Fibroblast of skin of scalp (primary cell): ENCODE measurements at regions not wholly inside any gene's neighbourhood (a gene's known extent, or its start where the extent isn't known, plus 50 kb on each side); places are given as distances from the start of the nearest gene placed in this dataset.

ENCODE experiments used
- DNase-seq: peaks from one replicate; pipeline ENCODE4 v3.0.0-alpha.2; 2013

DNA sequence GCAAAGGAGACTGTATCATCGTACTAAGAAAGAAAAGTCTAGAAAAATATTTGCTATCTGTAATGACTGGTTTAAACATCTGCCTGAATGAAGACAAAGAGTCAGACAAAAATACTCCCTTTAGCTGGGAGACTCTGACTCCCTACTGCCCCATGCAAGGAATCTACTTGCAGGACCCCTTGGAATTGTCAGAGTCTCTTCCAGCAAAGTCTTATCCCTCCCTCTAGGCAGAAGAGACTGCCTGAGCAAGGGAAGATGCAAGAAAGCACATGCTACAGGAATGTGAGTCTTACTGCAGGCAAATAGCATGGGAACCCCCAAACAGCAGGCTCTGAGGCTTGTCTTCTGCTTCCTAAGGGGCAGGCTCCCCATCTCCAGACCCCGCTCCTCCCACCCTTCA, 154.0 kb downstream of the KCNA5 start:
- no peak for DNase-seq

DNA sequence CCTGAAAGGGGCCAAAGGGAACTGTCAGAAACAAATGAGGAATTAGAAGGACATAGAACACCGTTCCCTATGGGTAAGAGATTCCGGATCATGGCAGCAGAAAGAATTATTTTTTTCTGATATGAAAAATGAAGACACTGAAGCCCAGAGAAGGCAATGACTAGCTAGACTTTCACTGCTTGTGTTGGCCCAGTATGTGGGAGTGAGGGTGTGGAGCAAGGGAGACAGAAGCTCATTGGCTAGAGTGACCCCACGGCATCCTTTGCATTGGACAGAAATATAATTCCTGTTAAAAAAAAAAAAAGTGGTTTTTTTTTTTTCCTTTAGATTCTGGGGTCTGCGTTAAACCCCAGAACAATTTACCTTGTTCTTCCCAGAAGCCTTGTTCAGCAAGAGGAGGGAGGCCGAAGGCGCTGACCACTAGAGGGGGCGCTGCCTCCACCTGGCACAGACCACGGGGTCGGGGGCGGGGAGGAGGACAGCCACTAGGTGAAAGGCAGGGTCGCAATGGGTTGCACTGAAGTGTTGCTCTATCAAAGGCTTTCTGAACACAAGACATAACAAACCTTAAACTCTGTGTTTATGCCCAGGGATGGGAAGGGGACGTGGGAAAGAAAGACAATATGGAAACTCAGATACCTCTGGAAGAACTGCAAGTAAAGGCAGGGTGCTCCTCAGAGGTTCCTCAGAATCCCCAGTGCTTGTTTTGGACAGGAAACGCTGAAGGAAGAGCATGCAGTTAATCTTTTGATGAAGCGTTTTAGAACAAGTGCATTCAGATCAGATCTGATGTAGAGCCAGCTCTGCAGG, 156.8 kb downstream of the KCNA5 start:
- peak; percentile 55 for DNase-seq

DNA sequence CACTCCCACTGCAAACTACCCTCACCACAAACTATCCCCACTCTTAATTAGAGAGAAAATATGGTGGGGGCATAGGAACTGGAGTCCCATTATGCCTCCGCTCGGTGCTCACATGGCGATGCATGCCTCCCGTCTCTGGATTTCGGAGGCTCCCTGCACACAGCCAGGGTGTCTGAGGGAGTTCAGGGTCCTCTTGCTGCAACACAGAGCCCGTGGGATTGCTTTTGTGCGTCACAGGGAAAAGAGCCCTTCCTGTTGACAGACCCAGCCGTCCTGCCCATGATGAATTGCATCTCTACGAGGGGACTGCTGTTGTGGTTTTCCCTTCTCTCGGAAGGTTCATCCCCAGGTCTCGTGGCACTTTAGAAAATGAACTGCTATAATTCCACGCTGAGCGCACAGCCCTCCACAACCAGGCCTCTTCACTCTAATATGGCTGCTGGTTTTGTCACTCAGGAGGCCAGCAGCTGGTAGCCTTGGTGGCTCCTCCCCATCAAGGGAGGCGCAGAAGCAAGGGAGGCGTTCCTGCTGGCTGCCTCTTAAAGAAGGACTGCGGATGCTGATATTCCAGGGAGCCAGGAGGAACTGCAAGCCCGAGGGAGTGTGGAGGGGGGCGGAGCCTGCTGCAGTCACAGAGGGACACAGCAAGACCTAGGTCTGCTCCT, 158.0 kb downstream of the KCNA5 start:
- DNase-seq: peak; percentile 80

DNA sequence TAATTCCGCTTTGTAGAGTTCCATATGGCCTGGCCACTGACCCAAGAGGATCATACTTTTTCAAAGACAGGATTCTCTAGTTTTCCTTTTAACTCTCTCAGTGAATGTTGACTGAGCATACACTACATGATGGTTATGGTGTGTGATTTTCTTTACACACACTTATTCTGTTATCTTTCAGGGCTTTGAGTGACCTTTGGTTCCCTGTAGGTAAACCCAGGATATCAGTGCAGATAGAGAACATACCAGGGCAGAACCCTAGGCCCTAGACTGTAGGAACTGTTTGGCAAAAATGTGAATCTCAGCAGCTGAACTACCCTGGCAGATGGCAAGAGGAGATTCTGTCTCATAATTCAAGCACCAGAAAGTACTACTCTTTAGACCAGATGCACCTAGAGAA, 159.6 kb downstream of the KCNA5 start:
- no peak for DNase-seq

DNA sequence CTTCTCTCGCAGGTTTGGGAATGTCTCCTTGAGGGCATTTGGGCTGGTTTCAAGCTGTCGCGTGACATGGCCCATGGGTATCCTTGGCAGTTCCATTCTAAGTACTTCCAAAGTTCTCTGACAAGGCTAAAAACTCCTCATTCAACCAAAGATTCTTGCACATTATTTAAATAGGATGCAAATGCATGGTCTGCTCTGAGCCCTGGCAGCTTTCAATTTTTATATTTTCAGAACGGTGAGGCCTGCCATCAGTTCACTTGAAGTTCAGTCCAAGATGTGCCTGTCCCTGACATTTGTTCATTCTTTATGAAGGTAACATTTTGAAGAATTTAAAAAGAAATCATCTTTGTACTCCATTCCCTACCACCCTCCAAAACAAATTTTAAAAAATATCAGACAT, 160.0 kb downstream of the KCNA5 start:
- no peak for DNase-seq

DNA sequence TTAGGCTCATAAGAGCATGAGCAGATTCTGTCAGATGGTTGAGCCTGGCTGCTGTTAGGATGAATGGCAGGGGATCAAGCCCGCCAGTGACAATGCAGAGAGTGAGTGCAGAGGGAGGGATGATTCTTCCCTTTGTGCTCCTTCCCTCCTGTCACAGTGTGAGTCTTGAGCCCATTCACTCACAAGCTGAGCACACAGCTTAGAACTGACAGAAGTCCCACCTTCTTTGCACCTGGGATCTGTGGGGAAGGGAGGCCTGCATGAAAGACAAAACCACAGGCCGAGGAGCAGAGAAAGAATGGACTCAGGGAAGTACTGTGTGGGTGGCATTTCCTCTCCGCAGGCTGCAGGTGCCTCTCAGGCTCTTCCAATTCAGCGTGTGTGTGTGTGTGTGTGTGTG, 160.6 kb downstream of the KCNA5 start:
- DNase-seq: no peak

DNA sequence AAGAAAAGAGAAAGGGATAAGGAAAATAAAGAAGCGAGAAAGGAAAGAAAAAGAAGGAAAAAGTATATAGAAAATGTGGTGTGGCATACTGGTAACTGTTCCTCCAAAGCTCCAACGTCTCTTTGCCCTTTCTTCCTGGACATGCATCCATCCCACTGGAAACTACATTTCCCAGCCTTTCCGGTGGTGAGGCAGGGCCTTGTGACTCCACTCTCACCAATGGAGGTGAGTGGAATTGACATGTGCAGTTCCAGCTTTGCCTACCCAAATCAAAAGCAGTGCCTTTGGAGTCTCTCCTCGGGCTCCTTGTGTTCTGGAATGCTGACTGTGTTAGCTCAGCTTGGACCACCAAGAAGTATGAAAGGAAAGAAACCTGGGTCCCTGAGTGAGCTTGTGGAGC, 161.2 kb downstream of the KCNA5 start:
- no peak for DNase-seq

DNA sequence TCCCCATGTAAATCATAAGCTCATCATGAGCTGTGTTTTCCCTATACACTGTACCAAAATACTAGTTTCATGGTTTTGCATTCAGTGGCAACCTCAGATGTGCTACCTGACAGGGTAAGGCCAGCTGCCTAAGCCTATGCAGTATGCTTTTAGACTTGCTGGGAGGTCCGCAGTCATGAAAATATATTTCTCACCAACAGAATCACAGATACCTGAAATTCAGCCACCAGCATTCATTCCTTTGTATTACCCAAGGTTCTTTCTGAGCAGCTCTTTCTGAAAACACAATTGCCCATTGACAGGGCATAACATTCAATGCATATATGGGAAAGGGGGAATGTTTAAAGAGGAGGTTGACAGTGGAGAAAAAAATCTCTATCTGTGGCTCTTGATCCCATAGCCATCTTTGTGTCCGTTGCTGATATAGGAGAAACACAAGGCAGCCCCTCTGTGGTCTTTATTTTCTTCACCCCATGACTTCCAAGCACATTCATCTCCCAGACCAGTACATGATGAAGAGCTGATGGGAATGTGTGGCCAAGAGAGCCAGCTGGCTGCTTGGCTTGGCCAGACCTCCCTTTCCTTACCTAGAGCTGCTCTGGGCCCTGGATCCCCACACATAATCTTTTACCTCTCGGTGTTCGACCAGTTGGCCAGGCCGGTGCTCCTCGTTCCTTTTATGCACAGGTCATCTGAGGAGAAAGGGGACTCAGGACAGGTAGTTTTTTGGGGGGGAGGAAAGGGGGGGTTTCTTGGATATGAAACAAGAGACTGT, 162.9 kb downstream of the KCNA5 start:
- no peak for DNase-seq

DNA sequence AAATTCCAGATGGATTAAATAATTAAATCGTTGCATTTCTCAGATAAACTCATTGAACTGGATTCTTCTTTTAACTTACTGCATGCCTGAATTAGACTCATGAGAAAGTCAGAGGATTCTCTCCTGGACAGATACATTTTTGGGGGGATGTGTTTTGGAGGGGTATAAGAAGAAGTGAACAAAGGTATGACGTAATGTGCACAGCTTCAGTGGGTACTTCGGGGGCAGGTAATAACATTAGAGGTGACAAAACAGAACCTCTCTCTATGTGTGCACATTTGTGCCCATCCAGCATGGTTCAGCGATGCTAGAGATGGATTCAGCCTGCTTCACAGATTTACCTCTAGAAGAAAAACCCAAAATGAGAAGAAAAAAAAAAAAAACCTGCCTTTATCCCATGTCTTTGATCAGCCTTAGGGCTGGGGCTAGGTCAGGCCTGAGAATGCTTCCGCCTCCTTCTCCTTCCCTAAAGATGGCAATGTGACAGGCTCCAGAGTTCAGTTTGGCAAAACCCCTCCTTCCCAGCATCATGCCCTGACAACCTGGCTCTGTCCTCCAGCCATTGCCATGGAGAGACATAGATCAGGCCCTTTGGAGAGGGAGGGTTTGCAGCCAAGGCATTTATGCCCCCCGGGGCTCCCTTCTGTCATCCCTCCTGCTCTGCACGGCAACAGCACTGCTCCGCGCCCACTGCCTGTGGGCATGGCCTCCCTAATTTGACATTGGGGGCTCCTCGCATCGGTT, 166.7 kb downstream of the KCNA5 start:
- DNase-seq: no peak

DNA sequence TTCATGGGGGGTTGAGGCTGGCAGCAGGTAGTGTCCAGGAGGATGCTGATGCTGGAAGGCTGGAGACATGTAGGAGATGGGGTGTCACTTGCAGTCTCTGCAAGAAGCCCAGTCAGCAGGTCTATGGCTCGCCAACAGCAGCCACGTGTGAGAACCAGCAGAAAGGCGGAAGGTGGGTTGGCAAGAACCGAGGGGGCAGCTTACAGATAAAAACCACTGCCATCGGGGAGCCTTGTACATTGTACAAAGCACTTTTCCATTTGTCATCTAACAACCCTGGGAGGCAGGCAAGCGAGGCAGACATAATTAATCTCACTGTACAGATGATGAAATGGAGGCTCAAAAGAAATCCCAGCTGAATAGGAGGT, 167.2 kb downstream of the KCNA5 start:
- no peak for DNase-seq

DNA sequence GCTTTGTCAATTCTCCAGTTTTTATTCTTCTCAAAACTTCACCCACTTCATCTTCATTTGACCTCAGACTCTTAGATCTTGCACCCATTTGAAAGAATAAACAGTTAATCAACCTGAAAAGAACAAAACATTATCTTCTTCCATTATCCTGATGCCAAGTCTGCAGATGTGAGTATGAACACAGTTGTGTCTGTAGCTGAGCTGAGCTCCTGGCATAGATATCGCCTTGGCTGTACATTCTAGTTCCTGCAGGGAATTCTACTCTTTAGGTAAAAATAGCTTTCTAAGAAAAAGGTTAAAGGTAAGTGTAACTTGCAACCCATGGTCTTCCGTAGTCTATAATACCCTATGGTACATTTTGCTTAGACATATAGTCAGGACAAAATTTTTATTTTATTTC, 169.7 kb downstream of the KCNA5 start:
- no peak for DNase-seq

DNA sequence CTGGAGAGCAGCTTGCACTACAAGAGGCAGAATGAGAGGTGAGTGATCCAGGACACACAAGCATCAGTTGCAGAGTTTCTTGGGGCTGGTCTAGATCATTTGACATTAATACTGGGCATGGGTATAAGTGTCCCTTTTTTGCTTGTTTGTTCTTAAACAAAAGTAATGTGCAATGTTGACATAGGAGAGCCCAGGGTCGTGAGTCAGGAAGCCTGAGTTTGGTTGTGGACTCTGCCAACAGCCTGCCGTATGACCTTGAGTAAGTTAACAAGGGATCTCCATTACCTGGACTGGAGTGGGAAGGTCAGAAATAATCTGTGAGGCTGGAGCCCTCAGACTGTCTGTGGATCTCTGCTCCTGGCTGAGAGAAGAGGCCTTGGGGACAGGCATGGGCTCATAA, 170.3 kb downstream of the KCNA5 start:
- DNase-seq: no peak

DNA sequence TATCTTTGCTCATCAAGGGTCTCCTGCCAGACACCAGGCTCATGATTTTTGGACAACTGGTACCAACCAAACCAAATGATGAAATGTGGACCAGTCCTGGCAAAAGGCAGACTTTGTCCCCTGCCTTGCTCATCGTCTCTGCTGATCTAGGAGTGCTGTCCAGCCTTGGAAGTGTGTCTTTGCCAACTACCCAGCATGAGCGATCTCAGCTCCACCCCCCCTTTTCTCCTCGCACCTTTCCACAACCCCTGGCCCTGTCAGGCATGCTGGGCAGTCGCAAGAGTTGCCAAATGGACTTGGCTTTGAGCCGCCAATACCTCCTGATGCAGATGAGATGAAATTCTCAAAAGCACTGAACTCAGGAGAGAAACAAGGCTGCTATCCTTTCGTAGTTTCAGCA, 174.3 kb downstream of the KCNA5 start:
- DNase-seq: no peak

DNA sequence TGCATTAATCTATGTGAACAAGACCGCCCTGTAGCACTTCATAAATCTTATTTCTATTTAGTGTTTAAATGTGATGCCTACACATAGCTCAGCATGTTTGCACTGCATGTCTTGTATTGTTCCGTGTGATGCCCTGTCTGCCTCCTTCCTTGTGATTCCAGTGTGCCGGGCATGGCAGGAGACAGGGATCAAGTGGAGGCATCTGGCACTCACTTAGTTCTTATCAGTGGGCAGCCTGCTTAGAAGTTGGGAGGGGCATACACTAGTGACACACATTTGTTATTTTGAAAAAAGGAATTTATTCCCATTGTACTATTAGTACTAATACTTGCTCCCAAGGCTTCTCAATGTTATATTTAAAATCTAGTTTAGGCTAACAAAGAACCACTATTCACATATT, 176.4 kb downstream of the KCNA5 start:
- no peak for DNase-seq

DNA sequence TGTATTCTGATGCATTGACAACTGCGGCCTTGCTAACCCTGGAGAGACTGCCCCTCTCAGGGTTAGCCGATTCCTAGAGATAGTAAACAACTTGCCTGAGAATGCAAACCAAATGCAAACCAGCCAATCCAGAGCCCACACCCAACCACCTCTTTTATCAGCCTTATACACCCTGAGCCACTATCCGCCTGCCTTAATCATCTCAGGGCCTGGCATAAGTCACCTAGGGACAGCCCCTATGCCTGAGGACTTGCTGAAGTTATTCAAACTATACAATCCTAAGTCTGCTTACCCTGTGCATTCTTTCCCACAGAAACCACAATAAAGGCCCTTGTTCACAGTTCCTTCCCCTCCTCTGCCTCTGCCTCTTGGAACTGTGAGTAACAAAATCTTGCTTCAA, 177.2 kb downstream of the KCNA5 start:
- DNase-seq: no peak

DNA sequence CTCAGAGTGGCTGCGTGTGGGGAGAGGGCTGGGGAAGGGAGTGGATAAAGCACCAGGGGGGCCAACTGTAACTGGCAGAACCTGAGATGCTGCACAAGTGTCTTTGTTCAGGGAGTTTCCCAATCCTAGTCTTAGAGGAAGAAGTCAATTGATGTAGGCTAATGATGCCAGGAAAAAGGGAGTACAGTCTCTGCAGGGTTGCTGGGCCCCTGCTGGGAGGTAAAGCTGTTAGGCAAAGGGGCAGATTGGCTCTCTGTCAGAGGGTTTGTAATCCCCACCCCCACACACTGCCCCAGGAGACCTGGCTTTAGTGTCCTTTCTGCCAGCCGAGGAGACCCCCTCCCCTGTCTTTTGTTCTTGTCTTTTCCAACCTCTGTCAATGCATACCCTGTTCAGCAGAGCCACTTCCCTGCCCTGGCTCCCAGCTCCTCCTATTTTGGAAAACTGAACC, 178.4 kb downstream of the KCNA5 start:
- DNase-seq: peak; percentile 19

DNA sequence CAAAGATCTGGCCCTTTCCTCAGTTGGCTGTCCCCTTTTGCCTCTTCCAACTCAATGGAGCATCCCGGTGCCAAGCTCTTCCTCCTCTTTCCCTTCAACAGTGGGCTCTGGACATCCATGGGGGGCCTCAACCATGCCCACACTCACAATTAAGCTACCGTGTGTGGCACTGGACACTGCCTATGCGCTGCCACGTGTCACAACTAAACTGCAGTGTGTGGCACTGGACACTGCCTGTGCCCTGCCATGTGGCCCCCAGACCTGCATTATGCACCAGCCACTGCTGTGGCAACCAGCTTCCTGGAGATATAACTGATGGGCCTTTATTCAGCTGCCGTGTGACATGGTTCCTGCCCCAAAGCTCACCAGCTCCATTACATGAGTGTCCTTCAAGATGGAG, 179.1 kb downstream of the KCNA5 start:
- no peak for DNase-seq

DNA sequence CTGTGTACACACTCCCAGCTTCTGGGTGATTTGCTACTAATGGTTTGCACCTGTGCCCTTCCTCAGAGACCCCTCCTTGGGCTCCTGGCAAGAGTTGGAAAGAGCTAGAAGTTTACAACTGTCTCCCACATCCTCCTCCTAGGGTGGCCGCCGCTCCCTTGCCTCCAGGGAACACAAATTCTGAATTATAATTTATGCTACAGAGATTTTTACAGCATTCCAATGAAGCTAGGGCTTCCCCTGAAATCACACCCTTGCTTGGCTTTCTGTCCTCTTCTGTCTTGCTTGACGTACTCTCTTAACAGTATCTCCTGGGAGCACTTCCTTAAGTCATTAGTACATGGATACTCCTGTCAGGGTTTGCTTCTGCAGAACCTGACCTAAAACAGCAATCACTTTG, 180.2 kb downstream of the KCNA5 start:
- no peak for DNase-seq

DNA sequence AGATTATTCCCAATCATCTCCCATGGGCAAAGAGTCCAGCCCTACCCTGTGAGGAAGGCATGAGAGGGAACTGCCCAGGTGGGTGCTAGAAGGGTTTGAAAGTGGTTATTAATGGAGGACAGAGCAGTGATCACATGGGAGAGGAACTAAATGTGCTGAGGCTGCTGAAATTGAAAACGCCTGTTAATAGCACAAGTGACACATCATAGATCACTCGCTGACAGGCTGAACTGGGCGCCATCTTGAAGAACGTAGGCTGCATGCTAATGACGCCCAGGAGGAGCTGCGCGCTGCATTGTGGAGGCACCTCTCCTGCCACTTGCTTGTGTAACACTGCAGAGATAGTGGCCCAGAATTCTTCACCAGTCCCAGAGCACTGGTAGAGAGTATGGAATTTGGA, 182.9 kb downstream of the KCNA5 start:
- DNase-seq: no peak

DNA sequence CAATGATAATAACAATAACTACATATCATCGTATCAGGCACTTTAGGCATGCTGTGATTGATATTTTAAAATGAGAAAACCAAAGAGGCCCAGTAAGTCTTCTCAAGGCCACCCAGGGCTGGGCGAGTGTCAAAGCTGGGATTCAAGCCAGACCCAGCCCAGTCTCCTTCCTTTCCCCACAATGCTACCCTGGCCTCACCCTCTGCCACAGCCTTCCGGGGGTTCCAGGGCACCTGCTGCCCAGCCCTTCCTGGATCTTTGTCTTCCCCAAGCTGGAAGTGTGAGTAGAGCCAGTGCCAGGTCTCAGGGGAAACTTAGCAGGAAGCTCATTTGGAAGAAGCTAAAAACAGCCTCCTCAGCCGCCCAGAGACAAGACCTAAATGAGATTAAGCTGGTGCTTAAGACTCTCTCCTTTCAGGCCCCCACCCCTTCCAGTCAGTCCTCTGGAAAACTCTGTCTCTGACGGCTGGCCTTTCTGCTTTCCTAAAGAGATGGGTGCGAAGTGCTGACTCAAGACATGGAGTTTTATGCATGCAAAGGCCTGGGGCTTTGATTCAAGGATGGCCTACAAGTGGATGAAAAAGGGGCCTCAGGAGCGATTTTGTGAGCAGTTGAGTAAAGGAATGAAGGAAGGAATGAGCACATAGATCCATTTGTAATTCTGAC, 184.2 kb downstream of the KCNA5 start:
- DNase-seq: no peak

DNA sequence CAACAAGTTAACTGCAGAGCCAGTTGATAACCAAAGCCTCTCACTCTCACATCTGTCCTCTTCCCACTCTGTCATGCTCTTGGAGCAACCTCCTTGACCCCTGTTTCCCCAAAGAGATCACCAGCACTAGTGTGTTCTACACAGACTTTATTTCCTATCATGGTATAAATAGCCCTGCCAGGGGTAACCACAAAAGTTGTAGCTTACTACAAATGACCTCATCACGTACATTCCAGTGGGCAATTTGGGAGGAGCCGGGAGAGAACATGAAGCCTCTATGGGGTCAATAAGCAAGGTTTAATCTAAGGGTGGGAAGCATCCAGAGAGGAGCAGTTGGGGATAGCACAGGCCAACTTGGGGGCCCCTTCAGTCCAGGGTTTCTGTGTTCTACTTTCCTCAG, 186.5 kb downstream of the KCNA5 start:
- DNase-seq: peak; percentile 79

DNA sequence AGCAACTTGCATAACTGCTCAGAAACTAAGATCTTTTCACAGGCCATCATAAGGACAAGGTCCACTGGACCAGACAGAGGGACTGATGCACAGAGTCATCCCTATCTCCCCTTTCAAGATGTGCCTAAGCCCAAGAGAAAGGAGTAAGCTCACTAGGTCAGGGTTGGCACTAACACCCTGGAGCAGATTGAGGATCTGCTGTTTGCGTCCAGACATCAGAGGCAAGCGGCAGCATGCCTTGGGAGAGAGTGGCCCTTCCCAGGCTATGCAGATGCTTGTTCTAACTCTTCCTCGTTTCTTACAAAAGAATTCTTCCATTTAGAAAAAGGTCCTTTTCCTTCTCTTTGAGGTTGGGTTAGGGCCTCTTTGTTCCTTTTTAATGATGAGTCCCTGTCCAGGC, 187.2 kb downstream of the KCNA5 start:
- DNase-seq: no peak
